HG03439 (cell line): ENCODE measurements at regions not wholly inside any gene's neighbourhood (a gene's known extent, or its start where the extent isn't known, plus 50 kb on each side); places are given as distances from the start of the nearest gene placed in this dataset.
A peak's percentile ranks its signal among the peaks of the same experiment; 100 is the strongest.

Experiments used
- ATAC-seq: cut with Tn5 transposase; IDR thresholded peaks from one replicate; pipeline ENCODE4 v1.9.1; 2021; ENCODE audit warnings: mild to moderate bottlenecking, moderate library complexity; ENCODE audit not compliant: unreplicated experiment

- ATAC-seq: no peak
These were observed 566.2 kb downstream of the IRS1 start for GRCh38 chr2:226233388-226233787.

GRCh38 chr2:226228080-226228479 lies 571.5 kb downstream of the IRS1 start:
- ATAC-seq: no peak

GRCh38 chr2:226227341-226227740 lies 572.3 kb downstream of the IRS1 start:
- no peak for ATAC-seq

- no peak for ATAC-seq
These were observed 575.9 kb downstream of the IRS1 start for GRCh38 chr2:226223704-226224103.

GRCh38 chr2:226220511-226220910 lies 579.1 kb downstream of the IRS1 start:
- no peak for ATAC-seq

- no peak for ATAC-seq
These were observed 582.4 kb downstream of the IRS1 start for GRCh38 chr2:226217191-226217590.

GRCh38 chr2:226216575-226216974 lies 583.0 kb downstream of the IRS1 start:
- no peak for ATAC-seq

- ATAC-seq: peak; percentile 92
These were observed 583.6 kb downstream of the IRS1 start for GRCh38 chr2:226215902-226216503.

GRCh38 chr2:226213717-226214116 lies 585.9 kb downstream of the IRS1 start:
- ATAC-seq: no peak

- ATAC-seq: no peak
These were observed 588.2 kb downstream of the IRS1 start for GRCh38 chr2:226211439-226211838.

GRCh38 chr2:226208726-226209125 lies 590.9 kb downstream of the IRS1 start:
- ATAC-seq: no peak

- no peak for ATAC-seq
These were observed 591.9 kb downstream of the IRS1 start for GRCh38 chr2:226207671-226208070.

GRCh38 chr2:226199555-226199954 lies 600.1 kb downstream of the IRS1 start:
- ATAC-seq: no peak

GRCh38 chr2:226198956-226199355 lies 600.7 kb downstream of the IRS1 start:
- no peak for ATAC-seq

GRCh38 chr2:226190479-226191252 lies 609.0 kb downstream of the IRS1 start:
- no peak for ATAC-seq

GRCh38 chr2:226189061-226189460 lies 610.6 kb downstream of the IRS1 start:
- ATAC-seq: no peak

GRCh38 chr2:226187616-226188015 lies 612.0 kb downstream of the IRS1 start:
- ATAC-seq: no peak

- no peak for ATAC-seq
These were observed 612.5 kb downstream of the IRS1 start for GRCh38 chr2:226187156-226187555.

- ATAC-seq: no peak
These were observed 613.9 kb downstream of the IRS1 start for GRCh38 chr2:226185616-226186211.

- no peak for ATAC-seq
These were observed 614.5 kb downstream of the IRS1 start for GRCh38 chr2:226184940-226185615.

- ATAC-seq: no peak
These were observed 615.1 kb downstream of the IRS1 start for GRCh38 chr2:226184540-226184939.

- no peak for ATAC-seq
These were observed 616.1 kb downstream of the IRS1 start for GRCh38 chr2:226183550-226183949.
